Posterior cingulate gyrus (tissue), 11 donors: ENCODE measurements at regions not wholly inside any gene's neighbourhood (a gene's known extent, or its start where the extent isn't known, plus 50 kb on each side); places are given as distances from the start of the nearest gene placed in this dataset.
A peak's percentile ranks its signal among the peaks of the same experiment; 100 is the strongest.

Experiments used
- DNase-seq, 10 donors: peaks; one replicate each; pipeline versions ENCODE4 v3.0.0 to v3.0.0-alpha.2; 2020 to 2021; ENCODE audit warnings: mixed read lengths in 3 of 10
- intact Hi-C: fragments of 100-400 bp; cut with DNase I; formaldehyde crosslinking; loops from one replicate; pipeline ENCODE4 v1.15.1; 2023

- intact Hi-C loops, result no loop called here
- DNase-seq, result peak in 4 of 10 donors; percentile 49 to 85 (median 75)
Observed at GRCh38 chr3:13266005-13266404, 154.1 kb downstream of the NUP210 start.

- peak in 2 of 10 donors; percentile 28 to 32 for DNase-seq
- intact Hi-C loops, result no loop called here
Observed at GRCh38 chr3:13265507-13265906, 154.6 kb downstream of the NUP210 start.

GRCh38 chr3:13265016-13265415 lies 155.1 kb downstream of the NUP210 start:
- intact Hi-C loops, result no loop called here
- peak in 3 of 10 donors; percentile 53 to 65 (median 54) for DNase-seq

GRCh38 chr3:13264468-13264795 lies 155.7 kb downstream of the NUP210 start:
- DNase-seq, result peak in 3 of 10 donors; percentile 49 to 79 (median 77)
- intact Hi-C loops, result no loop called here

DNA sequence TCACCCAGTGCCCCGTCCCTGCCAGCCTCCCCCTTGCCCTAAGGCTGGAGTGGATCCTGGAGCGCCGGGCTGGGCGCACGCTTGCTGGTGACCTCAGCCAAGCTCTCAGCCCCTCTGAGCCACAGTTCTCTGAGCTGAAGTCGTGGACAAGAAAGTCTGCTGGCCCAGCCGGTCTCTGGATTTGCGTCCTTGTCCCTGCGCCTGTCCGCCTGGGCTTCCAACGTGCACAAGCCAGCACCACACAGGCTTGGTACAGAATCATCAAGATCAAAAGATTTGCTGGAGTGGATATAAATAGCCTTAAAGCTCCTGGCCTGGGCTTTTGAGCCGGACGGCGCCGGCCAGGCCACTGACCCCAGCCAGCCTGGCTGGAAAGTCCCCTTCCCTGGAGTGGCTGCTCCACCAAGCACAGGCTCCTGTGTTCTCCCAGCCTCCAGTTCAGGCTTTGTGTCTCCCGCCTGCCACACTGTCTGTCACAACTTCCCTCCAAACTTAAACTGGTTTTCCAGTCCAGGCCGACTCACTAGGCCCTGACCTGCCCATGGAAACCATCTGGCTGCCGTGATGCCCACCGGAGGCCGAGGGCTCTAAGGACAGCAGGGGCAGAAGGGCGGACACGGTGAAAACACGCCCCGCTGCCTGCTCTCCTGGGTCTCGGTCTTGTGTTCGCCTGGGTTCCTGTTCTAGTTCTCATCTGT lies 156.2 kb downstream of the NUP210 start:
- intact Hi-C loops, result no loop called here
- DNase-seq, result peak in 4 of 10 donors; percentile 27 to 79 (median 74)

GRCh38 chr3:13262493-13263211 lies 157.5 kb downstream of the NUP210 start:
- intact Hi-C loops, result no loop called here
- DNase-seq, result peak in 2 of 10 donors; percentile 9 to 12

- intact Hi-C loops, result no loop called here
- peak in 2 of 10 donors; percentile 37 to 78 for DNase-seq
Observed at GRCh38 chr3:13261892-13262291, 158.2 kb downstream of the NUP210 start.

GRCh38 chr3:13261104-13261830 lies 158.9 kb downstream of the NUP210 start:
- intact Hi-C loops, result no loop called here

GRCh38 chr3:13260259-13261103 lies 159.6 kb downstream of the NUP210 start:
- peak in 1 of 10 donors; percentile 67 for DNase-seq
- intact Hi-C loops, result no loop called here

More at GRCh38 chr3:13261104-13261830, 158.9 kb downstream of the NUP210 start:
- DNase-seq, result peak in 1 of 10 donors; percentile 49

- DNase-seq, result peak in 2 of 10 donors; percentile 49 to 88
- intact Hi-C loops, result no loop called here
Observed at GRCh38 chr3:13259831-13260230, 160.3 kb downstream of the NUP210 start.

DNA sequence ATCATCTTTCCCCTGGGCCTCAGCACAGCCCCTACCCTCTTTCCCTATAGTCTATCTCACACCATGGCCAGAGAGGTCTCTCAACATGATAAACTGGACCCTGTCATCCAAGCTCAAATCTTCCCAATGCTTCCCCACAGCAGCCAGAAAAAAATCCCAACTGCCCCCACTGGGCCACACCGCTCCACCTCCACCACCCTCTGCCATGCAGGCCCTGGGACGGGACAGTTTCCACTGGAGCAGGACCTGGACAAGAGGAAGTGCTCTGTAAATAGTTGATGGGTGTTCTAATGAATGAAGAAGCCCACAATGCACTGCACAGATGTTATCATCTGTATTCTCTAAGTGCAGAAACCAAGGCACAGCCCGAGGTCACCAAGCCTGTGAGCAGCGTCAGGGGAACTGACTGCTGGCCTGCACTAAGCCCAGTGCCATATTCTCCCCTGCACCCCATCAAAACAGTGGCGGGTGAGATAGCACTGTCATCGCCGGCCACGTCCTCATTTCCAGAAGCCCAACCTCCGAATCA lies 161.1 kb downstream of the NUP210 start:
- peak in 1 of 10 donors; percentile 79 for DNase-seq
- intact Hi-C loops, result no loop called here

DNA sequence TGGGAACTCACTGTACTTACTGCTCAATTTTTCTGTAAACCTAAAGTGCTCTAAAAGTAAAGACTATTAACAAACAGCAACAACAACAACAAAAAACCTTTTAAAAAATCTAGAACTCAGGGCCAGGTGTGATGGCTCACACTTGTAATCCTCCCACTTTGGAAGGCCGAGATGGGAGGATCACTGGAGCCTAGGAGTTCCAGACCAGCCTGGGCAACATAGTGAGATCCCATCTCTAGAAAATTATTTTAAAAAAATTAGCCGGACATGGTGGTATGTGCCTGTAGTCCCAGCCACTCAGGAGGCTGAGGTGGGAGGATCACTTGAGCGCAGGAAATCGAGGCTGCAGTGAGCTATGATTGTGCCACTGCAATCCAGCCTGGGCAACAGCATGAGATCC lies 161.8 kb downstream of the NUP210 start:
- intact Hi-C loops, result no loop called here

DNA sequence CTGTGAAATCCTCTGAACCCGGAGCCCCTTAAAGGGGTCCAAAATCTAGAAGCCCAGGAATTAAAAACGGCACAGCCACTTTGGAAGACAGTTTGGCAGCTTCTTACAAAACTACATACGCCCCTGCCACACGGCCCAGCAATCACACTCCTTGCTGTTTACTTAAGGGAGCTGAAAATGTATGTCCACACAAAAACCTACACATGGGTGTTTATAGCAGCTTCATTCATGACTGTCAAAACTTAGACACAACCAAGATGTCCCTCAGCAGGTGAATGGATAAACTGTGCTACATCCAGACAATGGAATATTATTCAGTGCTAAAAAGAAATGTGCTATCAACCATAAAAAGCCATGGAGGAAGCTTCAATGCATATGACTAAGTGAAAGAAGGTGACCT lies 162.5 kb downstream of the NUP210 start:
- no peak for DNase-seq
- intact Hi-C loops, result no loop called here

More for the DNA sequence above, 161.8 kb downstream of the NUP210 start:
- peak in 1 of 10 donors; percentile 13 for DNase-seq

GRCh38 chr3:13256845-13257244 lies 163.3 kb downstream of the NUP210 start:
- intact Hi-C loops, result no loop called here
- peak in 1 of 10 donors; percentile 31 for DNase-seq

DNA sequence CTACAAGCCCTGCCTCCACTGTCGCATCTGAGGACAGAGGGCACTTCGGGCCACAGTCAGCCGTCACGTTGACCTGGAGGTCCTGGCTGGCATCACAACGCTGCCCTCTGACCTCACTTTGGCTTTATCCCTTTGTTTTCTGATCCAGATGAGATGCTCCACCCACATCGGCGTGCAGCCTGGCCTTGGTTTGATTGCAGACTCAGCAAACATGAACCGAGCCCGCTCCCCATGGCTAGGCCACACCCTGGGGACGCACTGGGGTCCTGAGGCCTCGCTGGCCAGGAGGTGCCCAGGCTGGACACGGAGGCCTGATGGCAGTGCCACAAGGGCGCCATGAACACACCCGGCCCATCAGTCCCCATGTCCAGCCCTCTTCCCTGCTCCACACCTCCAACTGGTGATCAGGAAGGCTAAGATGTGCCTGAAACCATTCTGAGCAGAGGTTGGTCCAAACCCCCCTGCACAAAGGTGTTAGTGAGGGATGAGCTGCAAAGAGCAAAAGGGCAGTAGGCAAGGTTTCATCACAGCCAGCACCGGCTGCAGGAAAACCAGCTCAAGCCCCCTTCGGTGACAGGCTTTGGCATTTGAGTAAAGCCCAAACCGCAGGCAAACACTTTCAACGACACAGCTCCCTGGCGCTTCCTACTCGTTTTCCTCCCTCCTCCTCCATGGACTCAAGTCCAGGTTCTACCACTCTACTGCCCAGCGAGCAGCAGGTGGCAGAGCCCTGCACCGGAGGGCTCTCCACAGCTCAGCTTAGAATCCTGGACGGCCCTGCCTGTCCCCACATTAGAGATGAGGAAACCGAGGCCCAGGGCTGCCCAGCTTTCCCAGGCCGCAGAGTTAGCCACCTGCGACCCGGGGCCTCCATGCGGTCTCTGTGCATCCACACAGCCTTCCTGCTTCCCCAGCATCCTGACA lies 165.8 kb downstream of the NUP210 start:
- intact Hi-C loops, result no loop called here
- DNase-seq, result peak in 1 of 10 donors; percentile 63

GRCh38 chr3:13253208-13253937 lies 166.7 kb downstream of the NUP210 start:
- peak in 1 of 10 donors; percentile 35 for DNase-seq
- intact Hi-C loops, result no loop called here

DNA sequence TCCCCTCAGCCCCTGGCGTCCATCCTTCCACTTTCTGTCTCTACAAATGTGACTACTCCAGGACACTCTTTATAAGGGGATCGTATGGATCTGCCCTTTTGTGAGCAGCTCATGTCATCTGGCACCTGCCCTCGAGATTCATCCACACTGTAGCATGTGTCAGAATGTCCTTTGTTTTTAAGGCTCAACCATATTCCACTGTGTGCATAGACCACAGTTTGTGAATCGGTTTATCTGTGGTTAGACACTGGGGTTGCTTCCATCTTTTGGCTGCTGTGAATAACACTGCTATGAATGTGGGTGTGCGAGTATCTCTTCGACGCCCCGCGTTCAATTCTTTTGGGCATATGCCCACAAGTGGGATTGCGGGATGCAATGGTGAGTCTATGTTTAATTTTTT lies 167.9 kb downstream of the NUP210 start:
- peak in 1 of 10 donors; percentile 21 for DNase-seq

More for the DNA sequence above, 167.9 kb downstream of the NUP210 start:
- intact Hi-C loops, result no loop called here
